Mesodermal cell (in vitro differentiated cells): ENCODE measurements at regions not wholly inside any gene's neighbourhood (a gene's known extent, or its start where the extent isn't known, plus 50 kb on each side); places are given as distances from the start of the nearest gene placed in this dataset.

Source experiments
- H3K27ac ChIP-seq: 2 replicates; pipeline ENCODE4 v1.7.0; 2013; ENCODE audit warnings: mild to moderate bottlenecking, low read depth, low read length, moderate library complexity; ENCODE audit not compliant: severe bottlenecking
- H3K36me3 ChIP-seq: 2 replicates; pipeline ENCODE4 v1.7.1; 2013; ENCODE audit warnings: mild to moderate bottlenecking, low read length, moderate library complexity; ENCODE audit not compliant: control insufficient read depth, insufficient read depth
- H3K4me1 ChIP-seq: one replicate; pipeline ENCODE4 v1.7.1; 2013; ENCODE audit warnings: mild to moderate bottlenecking, low read length; ENCODE audit not compliant: insufficient read depth, control insufficient read depth, poor library complexity, severe bottlenecking
- H3K4me3 ChIP-seq: 2 replicates; pipeline ENCODE4 v1.7.0; 2013; ENCODE audit warnings: low read length, control low read depth, mild to moderate bottlenecking; ENCODE audit not compliant: insufficient read depth, poor library complexity, severe bottlenecking; ENCODE audit errors: extremely low read depth
- H3K9me3 ChIP-seq: 2 replicates; pipeline ENCODE4 v1.7.1; 2013; ENCODE audit warnings: mild to moderate bottlenecking, low read length, moderate library complexity; ENCODE audit not compliant: control insufficient read depth
- WGBS, 2 experiments: methylation state at CpG; one replicate each; pipeline ENCODE4 v1.1.5; 2013; ENCODE audit warnings: missing lambda C conversion rate in 2 of 2; ENCODE audit not compliant: insufficient coverage in 2 of 2; 5-methylcytosine and 5-hydroxymethylcytosine counted together

DNA sequence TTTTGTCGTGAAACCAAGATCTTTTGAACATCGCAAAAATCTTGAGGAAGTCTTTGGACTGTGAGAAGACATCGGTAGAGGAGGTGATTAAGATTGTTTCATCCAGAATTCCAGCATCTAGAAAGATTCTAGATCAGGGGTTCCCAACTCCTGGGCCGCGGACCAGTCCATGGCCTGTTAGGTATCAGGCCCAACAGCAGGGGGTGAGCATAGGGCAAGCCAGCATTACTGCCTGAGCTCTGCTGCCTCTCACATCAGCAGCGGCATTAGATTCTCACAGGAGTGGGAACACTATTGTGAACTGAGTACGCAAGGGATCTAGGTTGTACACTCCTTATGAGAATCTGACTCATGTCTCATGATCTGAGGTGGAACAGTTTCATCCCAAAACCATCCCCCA is 600.6 kb upstream of the CDH11 start:
- Histone ChIP-seq H3K36me3 (no peaks in the 10 kb centered on the region), H3K4me1 (peaks cover 10% of the 10 kb centered on the region), H3K27ac (no peak overlapping the region), H3K9me3 (no peaks in the 10 kb centered on the region), H3K4me3 (no peak overlapping the region)
- 96 to 97% methylated on average over 6 of the region's 7 CpGs for WGBS, 2 experiments

DNA sequence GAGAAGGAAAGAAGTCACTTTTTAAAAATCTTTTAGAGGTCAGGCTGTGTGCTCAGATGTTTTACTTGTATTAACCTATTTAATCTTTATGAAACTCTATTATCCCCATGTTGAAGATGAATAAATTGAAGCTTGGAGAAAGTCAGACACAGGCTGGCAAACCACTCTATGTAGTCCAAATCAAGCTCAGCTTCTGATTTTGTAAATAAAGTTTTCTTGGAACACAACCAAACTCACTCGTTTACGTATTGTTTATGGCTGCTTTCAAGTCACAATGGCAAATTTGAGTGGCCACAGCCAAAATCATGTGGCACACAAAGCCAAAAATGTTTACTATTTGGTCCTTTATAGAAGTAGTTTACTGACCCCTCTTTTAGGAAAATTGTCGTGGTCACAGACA is 596.0 kb upstream of the CDH11 start:
- 91 to 92% methylated on average over 3 of the region's 3 CpGs for WGBS, 2 experiments
- Histone ChIP-seq H3K36me3 (no peaks in the 10 kb centered on the region), H3K9me3 (no peaks in the 10 kb centered on the region), H3K27ac (no peak overlapping the region), H3K4me1 (peaks cover 8% of the 10 kb centered on the region), H3K4me3 (no peak overlapping the region)

DNA sequence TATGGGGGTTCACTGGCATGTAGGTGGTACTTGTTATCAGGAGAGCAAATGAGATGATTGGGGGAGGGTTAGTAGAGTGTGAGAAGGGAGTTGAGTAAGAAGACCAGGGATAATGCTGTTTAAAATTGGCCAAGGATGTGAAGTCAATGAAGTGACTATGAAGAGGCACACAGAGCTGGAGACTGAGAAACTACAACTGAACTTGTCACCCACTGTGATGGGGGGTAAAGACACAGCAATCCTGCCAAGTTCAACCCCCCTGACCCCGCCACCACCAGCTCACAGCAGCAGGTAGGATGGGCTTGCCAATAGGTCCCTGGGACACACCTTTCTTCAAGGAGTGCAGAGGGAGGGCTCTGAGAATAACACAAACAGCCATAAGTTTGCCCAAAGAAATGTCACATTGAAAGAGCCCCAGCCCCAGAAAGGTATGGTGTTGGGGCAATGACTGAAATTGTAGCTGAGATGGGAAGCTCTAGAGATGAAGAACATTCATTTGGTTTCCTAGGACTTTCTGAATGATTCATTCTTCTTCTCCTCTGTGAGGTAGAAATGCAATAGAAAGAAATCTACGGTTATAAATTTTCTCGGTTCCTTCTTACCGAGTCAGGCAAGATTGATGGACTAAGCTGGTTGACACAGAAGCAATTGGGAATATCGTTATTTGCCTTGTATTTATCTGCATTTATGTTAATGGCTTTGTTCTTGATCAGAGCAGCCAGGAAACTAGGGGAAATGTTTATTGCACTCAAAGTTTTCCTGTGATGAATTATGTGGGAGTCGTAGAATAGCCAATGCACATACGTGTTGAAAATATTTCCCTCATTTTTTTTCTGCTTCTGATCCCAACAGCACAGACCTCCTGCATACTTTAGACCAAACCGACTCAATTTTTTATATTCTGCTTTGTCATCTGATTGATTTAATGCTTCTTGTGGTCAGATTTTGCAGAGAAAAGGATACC is 595.2 kb upstream of the CDH11 start:
- Histone ChIP-seq H3K36me3 (no peaks in the 10 kb centered on the region), H3K4me3 (no peak overlapping the region), H3K27ac (no peak overlapping the region), H3K9me3 (no peaks in the 10 kb centered on the region), H3K4me1 (peaks cover 8% of the 10 kb centered on the region)
- 92 to 100% methylated on average over 3 to 6 of the region's 8 CpGs for WGBS, 2 experiments

DNA sequence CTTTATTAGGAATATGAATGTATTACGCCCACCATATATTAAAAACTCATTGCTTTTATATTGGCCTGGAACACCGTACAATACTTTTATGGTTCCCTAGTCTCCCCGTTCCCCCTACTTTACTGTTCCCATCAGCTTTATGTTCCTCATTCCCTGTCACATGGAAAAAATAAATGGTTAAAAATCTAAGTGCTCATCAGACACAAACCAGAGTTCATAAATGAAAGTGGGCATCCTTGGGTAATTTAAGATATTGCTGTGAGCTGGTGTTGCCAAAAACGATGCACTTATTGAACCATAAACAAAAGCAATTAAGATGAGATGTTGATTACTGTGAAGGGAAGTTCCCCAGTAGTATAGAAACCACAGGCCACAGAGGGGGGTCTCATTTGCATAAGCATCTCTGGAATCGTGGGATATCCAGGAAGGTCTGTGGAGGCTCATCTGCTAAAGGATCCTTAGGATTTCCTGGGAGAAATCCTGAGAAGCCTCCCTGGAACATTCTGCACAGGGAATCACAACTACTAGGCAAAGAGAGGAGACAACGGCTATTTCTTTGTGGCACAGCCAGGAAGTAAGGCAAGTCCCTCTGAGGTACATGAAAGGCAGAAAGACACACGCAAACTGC is 591.4 kb upstream of the CDH11 start:
- Histone ChIP-seq H3K27ac (no peak overlapping the region), H3K9me3 (no peaks in the 10 kb centered on the region), H3K4me1 (peaks cover 8% of the 10 kb centered on the region), H3K36me3 (no peaks in the 10 kb centered on the region), H3K4me3 (no peak overlapping the region)
- WGBS, 2 experiments, result 45 to 62% methylated on average over 3 of the region's 7 CpGs

DNA sequence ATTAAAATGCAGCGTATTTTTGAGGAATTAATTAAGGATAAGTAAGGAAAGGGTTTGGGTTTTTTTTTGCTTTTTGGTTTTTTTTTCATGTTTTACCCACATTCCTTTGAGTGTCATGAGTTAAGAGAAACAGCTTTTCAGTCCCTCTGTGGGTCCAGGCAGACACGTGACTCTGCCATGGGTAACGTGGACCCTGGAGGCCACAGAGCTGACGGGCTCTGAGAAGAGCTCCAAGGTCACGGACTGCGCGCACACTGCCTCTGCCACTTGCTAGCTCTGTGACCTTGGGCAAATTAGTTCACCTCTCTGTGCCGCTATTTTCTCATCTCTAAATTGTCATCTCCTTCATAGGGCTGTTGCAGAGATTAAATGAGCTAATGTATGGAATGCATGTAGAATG is 588.2 kb upstream of the CDH11 start:
- 83 to 97% methylated on average over 5 to 6 of the region's 8 CpGs for WGBS, 2 experiments
- Histone ChIP-seq H3K4me1 (peaks cover 8% of the 10 kb centered on the region), H3K27ac (no peak overlapping the region), H3K4me3 (no peak overlapping the region), H3K36me3 (no peaks in the 10 kb centered on the region), H3K9me3 (no peaks in the 10 kb centered on the region)

DNA sequence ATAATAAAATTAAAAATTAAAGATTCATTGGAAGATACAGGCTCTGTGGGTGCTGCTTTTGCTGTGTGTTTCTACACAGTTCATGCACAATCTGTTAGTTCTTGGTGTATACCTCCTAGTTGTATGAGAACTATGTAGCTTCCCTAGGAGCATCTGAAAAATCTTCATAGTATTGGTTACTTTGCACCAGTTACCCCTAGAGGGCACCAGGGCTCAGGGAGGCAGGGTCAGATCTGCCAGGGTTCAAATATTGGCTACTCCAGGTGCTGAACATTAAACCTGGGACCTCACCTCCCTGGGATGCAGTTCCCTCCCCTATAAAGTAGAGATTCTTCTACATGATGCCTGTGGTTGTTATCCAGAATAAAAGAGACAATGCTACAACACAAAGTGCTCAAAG is 583.0 kb upstream of the CDH11 start:
- Histone ChIP-seq H3K27ac (no peak overlapping the region), H3K4me1 (peaks cover 10% of the 10 kb centered on the region), H3K9me3 (no peaks in the 10 kb centered on the region), H3K36me3 (no peaks in the 10 kb centered on the region), H3K4me3 (no peak overlapping the region)

DNA sequence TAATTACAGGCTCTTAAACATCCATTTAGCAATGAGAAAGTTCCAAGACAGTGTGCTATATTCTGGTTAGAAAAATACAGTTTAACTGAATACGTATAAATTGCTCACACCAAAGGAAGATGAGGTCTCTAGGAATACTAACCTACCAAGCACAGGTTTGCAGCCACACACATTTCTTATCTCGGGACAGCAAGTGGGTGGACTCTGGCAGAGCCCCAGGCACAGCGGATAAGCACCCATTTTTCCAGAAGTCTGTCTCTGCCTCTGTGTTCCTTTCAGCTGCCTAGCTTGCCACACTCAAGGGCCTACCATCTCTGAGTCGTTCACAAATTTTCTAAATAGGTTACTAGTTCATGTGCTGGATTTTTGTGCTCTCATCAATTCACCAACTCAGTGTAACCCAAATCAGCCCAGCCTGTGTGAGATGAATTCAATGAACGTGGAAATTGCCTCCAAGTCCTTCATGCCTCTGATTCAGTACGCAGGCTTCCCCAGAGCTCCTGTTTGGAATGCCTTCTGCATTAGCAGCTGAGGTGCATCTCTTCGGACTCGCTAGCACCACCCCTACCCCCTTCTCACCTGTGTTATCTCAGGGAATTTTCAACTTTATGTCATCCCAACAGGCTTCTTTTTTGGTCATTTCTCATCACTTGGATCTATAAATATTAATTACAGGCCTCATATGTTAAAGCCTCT is 581.0 kb upstream of the CDH11 start:
- 80 to 84% methylated on average over 6 to 7 of the region's 8 CpGs for WGBS, 2 experiments
- H3K4me1 ChIP-seq, result peaks cover 18% of the 10 kb centered on the region
- H3K27ac ChIP-seq, result no peak overlapping the region
- no peaks in the 10 kb centered on the region for H3K36me3 ChIP-seq
- no peaks in the 10 kb centered on the region for H3K9me3 ChIP-seq
- no peak overlapping the region for H3K4me3 ChIP-seq

DNA sequence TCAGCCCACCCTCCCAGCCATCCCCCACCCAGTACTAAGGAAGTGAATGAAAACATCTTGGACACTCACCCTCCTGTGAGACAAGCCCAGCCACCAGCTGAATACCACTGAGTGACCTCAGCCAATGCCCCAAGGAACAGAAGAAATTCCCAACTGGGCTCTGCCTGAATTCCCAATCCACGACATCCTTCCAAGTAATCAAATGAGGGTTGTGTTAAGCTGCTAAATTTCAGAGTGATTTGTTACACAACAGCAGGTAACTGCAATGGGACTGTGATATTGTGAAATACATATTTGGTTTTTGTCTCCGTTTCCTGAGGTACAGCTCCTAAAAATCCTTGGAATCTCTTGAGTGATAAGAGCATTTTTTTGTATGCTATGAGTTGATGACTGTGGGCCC is 578.7 kb upstream of the CDH11 start:
- 100% methylated on average over 1 of the region's 2 CpGs for WGBS, 2 experiments
- Histone ChIP-seq H3K36me3 (no peaks in the 10 kb centered on the region), H3K27ac (no peak overlapping the region), H3K4me3 (no peak overlapping the region), H3K4me1 (peaks cover 18% of the 10 kb centered on the region), H3K9me3 (no peaks in the 10 kb centered on the region)

DNA sequence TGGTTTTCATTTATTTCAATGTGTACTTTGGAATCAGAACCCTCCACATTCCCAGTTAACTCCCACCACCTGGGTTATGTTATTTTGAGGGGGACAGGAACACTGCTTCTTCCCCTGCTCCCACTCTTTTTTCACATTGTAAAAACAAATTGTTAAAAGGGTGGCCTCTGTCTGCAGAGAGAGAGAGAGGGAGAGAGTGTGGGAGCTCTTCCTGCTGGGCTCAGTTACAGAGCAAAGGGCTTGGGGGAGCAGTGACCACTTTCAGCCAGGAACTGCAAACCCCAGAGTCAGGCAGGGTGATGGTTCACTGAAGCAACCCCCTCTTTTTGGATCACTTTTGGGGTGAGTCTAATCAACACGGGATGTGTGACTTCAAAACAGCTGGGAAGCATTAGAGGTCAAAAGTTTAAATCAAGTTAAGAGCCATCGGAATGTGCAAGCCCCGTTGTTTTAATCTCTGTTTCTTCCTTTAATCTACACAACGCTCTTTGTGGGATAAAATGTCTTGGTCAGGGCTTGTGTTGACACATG is 577.0 kb upstream of the CDH11 start:
- no peaks in the 10 kb centered on the region for H3K9me3 ChIP-seq
- H3K36me3 ChIP-seq, result no peaks in the 10 kb centered on the region
- WGBS, 2 experiments, result 50 to 92% methylated on average over 1 to 2 of the region's 4 CpGs
- H3K4me3 ChIP-seq, result no peak overlapping the region
- no peak overlapping the region for H3K27ac ChIP-seq
- H3K4me1 ChIP-seq, result peaks cover 18% of the 10 kb centered on the region

DNA sequence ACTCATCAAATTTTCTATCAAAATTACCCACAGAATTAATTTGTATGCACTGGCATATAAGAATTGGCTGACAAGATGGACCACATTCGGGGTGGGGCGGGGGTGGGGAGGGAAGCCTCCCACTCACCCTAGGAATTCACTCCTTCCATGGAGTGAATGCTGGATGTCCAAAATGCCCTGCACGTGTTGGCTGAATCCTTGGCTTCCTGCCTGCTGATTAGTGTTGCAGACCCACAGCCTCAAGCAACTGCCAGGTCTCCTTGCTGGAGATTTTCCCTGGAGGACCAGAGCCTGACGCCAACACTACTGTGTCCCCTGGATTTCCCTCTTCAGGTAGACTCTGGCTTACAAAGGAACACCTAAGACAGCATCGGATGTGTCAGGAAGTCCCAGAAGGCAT is 575.7 kb upstream of the CDH11 start:
- no peak overlapping the region for H3K27ac ChIP-seq

More for the DNA sequence above, 575.7 kb upstream of the CDH11 start:
- no peaks in the 10 kb centered on the region for H3K9me3 ChIP-seq
- WGBS, 2 experiments, result 85 to 93% methylated on average over 3 to 5 of the region's 5 CpGs
- H3K36me3 ChIP-seq, result no peaks in the 10 kb centered on the region
- no peak overlapping the region for H3K4me3 ChIP-seq
- H3K4me1 ChIP-seq, result peaks cover 18% of the 10 kb centered on the region
